Left lobe of liver (tissue), 2 donors: ENCODE measurements at regions not wholly inside any gene's neighbourhood (a gene's known extent, or its start where the extent isn't known, plus 50 kb on each side); places are given as distances from the start of the nearest gene placed in this dataset.
A peak's percentile ranks its signal among the peaks of the same experiment; 100 is the strongest.
"Not testable (repeated sequence)": the region's sequence is repeated elsewhere in the genome, so short reads cannot be mapped to it uniquely, and the experiment has no call there.

ENCODE experiments used
- ATAC-seq: fragments of 200-7000 bp; cut with Tn5 transposase; one replicate; pipeline ENCODE4 v1.9.1; 2020; ENCODE audit warnings: mild to moderate bottlenecking, moderate library complexity
- DNase-seq: peaks from one replicate; pipeline ENCODE4 v3.0.0-alpha.2; 2020; ENCODE audit warnings: low spot score
- donor health status: DM: no; HTN: no; CAD: no; lungs with moderate emphysema.
- donor health status: DM: no; HTN: yes; CAD: no.

DNA sequence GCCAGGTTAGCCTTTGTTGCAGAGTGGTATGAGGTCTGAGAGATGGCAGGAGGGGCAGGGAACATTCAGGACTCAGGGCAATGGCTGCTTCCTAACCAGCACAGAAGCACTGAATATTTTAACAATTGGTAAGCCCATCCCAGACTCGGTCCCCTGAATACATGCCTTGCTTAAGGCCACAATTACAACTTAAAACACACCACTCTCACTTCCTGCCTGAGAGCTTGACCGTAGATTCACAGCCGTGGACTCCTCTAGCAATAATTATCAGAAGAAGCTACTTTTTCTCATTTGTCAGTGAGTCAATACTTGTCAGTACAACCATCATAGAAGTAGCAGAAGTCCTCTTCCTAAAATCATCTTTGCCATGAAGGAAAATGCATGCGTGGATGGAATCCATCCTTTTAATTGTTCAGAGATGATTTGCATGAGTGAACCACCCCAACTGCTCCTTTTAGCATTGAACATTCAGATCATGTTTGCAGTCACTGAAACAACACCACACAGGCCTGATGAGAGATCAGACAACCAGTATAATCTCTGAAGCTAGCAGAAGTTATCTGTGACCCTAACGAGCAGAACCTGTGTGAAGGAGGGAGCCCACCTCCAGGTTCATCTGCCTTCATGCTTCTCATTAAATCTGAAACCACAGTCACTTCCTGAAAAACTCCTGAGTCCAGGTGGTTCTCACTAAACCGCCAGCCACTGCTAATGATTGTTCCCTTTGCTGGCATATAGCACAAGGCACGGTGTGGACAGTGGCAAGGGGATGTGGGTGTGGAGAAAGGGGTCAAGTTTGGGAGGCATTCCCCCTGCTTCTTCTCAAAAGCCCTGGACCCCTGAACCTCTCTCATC is 333.9 kb upstream of the CNR1 start:
- ATAC-seq = no peak
- DNase-seq = no peak

DNA sequence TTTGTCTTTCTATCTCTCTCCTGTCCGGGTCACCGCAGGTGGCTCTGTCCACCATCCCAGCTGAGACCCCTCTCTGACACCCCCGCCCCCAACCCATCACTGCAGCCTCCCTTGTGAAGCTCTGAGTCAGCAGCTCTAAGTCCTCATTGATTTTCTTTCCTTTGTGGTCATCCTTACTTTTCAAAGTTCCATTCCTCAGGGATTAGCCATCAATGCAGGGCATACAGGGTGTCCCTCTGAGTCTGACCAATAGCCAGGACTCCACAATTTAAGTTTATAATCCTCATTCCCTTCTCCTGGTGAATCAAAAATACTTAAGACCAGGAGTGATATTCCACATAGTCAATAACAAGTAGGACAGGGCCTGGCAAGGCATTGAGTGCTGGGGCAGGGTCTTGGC is 333.3 kb upstream of the CNR1 start:
- DNase-seq (no peak), ATAC-seq (no peak)

DNA sequence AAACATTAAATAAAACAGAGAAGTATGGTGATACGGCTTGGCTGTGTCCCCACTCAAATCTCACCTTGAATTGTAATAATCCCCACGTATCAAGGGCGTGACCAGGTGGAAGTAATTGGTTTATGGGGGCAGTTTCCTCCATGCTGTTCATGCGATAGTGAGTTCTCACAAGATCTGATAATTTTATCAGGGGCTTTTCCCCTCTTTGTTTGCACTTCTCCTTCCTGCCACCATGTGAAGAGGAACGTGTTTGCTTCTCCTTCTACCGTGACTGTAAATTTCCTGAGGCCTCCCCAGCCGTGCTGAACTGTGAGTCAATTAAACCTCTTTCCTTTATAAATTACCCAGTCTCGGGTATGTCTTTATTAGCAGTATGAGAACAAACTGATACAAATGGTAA is 331.3 kb upstream of the CNR1 start:
- ATAC-seq = not testable (repeated sequence)

DNA sequence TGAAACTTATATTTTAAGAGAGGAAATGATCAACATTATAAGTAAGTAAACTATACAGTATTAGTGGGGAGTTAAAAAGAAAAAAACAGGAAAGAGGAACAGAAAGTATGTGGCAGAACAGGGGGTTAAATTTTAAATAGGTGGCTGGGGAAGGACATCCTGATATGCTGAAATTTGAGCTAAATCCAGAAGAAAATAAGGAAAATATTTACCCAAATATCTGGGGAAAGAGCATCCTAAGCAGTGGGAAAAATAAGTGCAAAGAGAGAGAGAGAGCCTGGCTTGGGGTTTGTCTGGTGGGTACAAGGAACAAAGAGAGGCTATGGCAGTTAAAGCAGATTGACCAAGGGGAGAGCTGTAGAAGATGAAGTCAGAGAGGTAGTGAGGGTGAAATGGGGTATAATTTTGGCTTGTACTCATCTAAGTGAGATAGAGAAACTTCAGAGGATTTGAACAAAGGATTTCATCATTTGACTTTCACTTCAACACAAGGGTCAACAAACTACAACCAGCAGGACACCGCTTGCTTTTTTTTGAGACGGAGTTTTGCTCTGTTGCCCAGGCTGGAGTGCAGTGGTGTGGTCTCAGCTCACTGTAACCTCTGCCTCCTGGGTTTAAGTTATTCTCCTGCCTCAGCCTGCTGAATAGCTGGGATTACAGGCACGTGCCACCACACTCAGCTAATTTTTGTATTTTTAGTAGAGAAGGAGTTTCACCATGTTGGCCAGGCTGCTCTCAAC is 328.4 kb upstream of the CNR1 start:
- DNase-seq = no peak

More for the DNA sequence above, 331.3 kb upstream of the CNR1 start:
- not testable (repeated sequence) for DNase-seq

DNA sequence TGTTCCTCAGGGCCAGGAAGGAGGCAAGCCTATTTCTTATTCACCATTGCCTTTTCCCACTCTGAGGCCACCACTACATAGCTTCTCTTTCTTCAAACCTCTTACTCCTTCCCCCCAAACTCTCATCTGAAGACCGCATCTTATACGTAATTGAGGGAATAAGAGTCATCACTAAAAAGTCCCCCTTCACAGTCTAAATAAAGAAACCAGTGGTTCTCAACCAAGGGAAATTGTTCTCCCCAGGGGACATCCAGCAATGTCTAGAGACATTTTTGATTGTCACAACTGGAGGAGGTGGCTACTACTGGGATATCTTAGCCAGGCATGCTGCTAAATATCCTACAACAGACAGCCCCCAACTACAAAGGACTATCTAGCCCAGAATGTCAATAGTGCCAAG is 327.6 kb upstream of the CNR1 start:
- DNase-seq (no peak), ATAC-seq (no peak)

More for the DNA sequence above, 328.4 kb upstream of the CNR1 start:
- ATAC-seq = peak; percentile 40

DNA sequence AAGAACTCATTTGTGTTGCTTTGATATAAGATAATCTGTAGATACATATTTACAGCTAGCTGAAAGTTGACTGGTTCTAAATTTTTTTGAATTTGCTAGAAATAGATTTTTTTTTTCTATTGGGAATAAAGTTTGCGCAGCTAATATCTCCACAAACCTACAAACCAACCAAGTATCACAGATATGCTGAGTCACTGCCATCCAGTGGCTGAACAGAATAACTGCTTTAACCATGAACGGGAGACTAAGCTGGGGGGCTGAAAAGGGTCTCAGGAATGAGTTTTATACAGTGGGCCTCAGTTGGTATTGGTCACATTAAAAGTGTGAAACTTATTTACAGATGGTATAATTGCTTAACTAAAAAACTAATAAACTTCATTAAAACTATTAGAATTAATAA is 326.7 kb upstream of the CNR1 start:
- DNase-seq (no peak), ATAC-seq (peak; percentile 78)

DNA sequence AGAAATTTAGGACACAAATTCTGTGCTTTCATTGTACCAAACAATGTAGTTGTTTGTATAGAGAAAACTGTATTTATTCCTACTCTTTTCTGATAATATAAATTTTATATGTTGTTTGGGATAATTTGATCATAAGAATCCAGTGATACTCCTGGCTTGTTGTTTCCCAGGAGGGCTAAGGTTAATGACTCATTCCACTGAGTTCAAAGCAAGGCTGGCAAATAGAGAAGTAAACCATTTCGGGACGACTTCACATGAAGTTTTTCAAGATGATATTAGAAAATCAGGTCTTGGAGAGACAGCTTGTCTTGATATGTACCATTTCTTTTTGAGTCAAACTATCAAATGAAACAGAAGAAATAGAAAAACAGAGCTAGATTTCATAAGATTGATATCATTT is 326.1 kb upstream of the CNR1 start:
- no peak for DNase-seq

DNA sequence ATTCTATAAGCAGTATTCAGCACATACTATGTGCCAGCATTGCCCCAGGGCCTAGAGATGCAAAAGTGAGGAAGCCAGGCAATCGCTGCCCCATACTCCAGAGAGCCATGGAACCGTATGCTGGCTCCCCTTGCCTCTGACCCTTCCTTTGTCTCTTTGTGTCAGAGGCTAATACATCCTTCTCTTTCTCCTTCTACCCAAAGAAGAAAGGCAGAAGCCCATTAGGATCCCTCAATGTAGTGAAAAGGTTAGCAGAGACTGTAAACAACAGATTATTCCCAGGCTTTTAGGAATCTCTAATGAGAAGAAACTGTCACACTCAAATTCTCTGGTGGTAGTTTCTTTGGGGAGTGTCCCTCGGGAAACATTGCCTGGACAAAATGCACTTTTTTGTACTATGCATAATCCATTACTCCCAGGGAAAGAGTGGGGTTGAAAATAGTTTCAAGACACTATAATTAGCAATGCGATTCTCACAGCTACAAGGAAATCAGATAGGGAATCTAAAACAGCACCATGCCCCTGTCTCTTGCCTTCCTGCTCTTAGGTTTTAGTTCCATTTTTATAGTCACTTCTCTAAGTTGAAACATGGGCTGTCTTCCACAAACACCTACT is 325.2 kb upstream of the CNR1 start:
- ATAC-seq (no peak), DNase-seq (no peak)

More for the DNA sequence above, 326.1 kb upstream of the CNR1 start:
- no peak for ATAC-seq

DNA sequence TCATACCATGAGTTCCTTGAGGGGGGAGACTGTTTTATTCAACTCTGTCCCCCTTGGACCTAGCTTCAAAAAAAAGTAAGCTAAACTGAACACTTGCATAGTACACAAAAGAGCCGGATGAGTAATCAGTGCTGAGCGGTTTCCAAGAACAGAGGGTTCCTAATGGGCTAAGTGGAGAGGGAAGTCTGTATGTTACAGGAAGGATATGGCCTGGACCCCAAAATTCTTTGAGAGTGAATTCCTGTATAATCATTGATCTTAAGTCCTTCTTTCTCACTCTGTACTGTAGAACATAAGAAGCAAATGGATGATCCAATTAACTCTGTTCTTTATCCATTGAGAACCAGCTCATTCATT is 324.7 kb upstream of the CNR1 start:
- DNase-seq (no peak), ATAC-seq (no peak)

DNA sequence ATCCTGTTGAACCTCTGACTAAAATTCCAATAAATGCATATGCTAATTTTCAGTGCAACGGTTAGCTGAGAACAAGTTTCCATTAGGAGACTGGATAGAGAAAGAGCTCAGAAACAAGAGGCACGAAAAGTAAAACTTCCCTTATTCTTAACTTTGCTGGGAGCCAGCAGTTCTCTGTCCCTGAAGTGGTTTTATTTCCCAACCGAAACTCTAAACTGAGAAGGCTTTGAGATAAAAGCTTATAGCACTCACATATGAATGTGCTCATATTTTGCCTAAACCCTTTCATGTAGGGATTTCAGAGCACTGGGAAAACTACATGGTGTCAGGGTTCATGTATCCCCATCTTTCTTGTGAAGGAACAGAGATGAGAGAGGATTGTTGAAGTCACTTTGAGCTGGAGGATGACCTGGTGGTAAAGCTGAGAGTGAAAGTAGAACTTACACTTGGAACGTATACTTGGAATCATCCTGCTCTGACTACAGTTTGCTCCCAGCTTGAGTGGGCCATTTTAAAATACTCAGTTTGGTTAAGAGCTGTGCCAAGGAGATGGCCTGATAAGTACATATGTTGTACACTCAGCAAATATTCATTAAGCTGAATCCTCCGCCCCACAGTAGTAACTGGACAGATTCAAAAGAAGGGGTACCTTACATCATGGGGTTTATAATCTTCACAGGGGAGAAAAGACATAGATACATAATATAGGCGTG is 324.2 kb upstream of the CNR1 start:
- no peak for DNase-seq
- no peak for ATAC-seq

DNA sequence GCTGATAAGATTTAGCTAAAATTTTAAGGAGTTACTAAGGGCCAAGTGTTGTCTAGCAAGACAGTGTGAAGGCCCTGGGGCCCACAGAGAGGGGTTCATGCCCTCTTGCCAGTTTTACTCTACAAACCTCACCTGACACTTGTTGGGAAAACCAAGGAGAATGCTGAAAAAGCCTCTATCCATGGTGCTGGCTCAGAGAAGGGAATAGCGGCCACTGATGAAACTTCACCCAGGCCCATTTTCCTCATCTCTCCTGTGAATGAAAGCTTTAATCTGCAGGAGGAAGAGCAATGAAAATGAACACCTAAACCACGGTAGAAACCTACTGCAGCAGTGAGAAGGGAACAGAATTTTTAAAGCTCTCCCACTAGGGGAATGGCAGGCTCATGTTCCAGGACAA is 317.3 kb upstream of the CNR1 start:
- ATAC-seq = no peak

DNA sequence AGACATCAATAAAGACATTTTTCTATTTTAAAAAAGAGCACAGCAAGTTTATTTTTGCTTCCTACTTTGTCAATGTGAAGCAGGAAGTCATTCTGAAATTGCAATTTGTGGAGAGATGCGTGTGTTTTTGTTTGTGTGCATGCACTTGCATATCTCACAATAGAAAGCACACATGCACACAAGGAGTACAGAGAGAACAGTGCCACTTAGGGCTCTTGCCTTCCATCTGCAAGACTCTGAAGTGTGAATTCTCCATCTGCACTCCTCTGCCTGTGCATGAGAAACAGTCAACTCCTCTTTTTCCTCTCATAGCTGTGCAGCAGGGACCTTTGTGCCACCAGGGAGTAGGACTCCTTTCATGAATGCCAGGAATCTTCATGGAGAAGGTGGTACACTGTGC is 316.3 kb upstream of the CNR1 start:
- ATAC-seq (no peak), DNase-seq (no peak)

More for the DNA sequence above, 317.3 kb upstream of the CNR1 start:
- no peak for DNase-seq

DNA sequence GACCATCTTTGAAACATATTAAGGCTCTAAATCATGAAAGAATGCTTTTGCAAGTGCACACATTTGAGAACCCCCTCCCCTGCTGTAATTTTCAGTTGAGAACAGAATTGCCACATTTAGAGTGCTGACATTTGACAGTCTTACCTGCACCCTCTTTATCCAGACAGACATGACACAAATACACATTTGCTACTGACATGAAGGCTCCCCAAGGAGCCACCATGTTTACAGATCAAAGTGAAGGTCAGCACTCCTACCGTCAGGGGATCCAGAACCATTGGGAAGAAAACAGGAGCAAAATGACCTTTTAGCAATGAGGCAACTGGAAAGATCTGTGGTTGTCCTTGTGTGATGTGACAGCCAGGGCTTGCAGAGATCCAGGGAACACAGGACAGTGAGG is 315.4 kb upstream of the CNR1 start:
- DNase-seq (no peak), ATAC-seq (no peak)

DNA sequence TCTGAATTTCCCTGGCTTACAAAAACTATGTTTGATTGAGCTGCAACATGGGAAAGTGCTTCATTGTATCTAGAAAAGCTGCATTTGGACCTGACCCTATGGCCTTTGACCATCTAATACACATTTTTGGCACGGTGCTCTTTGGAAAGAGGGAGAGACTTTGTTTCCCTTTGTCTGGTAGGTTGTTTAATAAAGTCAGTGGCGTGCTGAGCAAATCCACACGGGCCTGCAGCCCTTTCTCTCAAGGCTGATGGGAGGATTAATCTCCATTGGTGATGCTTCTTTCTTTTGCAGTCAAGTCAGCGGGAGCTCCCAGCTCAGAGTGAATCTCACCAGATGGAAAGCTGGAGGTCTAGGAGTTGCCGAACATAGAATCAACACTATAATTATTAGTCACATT is 314.7 kb upstream of the CNR1 start:
- no peak for DNase-seq
- no peak for ATAC-seq

DNA sequence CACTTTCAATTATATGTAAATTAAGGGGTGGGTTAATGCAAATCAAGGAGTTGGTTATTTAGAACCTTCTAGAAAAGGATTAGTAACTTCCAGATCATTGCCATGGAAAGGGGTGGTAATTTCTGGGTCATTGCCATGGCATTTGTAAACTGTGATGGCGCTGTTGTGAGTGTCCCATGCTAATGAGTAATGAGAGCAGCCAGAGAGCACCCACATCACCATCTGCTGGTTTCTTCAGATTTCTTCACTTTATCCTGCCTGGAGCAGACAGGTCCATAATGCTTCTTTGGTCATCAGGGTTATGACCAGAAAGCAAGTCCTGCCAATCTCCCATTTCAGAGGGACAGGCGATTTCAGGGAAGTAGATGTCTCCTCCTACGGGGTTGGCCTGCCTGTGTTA is 311.3 kb upstream of the CNR1 start:
- DNase-seq (no peak), ATAC-seq (no peak)

DNA sequence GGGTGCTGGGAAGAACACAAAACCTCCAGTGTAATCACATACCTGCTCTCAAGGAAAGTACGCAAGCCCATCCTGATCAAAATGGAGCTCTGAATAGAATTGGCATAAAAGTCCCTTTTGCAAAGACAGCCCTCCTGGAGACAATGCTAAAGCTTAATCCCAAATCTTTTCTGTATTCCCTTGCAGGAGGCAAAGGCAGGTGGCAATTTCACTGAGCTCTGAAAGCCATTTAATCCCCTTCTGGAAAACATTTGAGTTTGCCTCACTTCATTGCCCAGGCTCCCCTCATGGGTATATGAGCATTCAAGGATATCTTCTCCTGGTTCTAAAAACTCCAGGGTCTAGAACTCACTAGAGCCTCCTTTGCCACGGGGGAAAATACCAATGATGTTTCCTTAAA is 310.2 kb upstream of the CNR1 start:
- ATAC-seq = no peak

DNA sequence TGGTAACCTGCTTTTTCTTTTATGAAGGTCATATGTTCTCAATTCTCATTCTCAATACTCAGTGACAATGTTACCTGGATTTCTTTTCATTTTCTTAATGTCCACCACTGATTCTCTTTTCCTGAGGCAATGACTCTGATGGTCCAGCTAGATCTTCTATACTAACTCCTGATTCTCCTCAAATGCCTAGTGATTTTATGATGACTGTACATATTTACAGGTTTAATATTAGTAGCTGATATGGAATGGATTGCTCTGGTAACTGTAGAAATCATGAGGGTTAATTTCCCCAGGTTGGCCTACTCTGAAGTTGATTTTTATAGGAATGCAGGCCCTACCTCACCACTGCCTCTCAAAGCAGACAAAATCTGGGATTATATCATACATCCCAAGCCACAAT is 308.6 kb upstream of the CNR1 start:
- ATAC-seq (no peak), DNase-seq (no peak)

More for the DNA sequence above, 310.2 kb upstream of the CNR1 start:
- no peak for DNase-seq

DNA sequence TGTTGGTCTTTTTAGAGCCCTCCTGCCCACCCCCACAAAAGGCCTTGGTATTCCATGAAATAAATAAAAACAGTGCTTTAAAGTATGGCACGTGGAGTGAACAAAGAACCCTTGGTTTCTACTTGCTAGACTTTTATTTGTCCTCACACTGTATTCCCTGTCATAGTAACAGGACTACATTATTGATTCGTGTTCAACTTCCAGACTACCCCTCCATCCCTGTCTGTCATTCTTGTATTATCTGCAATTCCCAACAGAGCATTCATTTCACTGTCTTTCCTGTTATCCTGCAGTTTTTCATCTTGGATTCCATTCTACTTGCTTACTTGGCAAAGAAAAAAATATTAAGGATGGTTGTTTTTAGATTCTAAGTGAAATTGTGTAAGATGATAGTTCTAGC is 307.4 kb upstream of the CNR1 start:
- no peak for DNase-seq
- ATAC-seq = no peak

DNA sequence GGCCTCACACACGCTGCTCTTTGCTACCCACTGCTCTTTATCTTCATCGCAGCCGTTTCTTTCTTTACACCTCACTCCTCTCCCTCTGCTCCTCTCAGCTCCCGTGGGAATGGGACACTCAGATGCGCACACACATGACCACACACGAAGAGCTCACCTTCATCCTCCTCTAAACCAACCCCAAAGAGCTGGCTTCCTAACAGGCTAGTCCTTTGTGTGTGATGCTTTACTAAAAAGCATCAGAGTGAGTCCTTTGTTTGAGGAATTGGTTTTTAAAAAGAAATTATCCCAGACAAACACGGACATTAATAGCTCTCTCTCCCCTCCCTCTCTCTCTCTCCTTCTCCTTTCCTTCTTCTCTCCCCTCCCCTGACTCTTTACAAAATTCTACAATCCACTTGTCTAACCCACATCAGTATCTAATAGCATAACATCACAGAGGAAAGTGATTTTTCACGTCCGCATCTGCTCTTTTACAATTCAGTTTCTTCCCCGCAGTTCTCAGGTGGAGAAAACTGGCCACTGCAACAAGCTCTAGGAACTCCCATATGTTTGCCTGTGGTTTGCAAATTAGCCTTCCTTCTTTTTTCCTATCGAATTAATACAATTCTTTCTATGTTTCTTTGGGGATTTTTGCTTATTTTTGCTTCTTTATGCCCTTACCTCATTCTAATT is 306.8 kb upstream of the CNR1 start:
- no peak for DNase-seq
- ATAC-seq = no peak

DNA sequence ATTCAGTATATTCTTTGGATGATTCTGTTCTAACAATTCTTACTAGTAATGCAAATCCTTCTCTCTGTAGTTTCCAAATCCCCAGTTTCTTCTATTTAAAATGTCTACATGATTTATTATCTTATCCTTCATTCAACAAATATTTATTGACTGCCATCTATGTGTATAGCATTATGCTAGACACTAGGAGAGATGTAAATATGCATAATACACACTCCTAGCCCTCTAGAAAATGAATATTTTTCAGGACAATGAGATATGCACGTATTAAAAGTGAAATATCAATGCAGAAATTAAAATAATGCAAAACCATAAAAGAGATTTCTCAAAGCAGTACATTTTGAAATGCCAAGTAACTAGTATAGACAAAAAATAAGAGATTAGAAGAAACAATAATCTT is 293.5 kb upstream of the CNR1 start:
- no peak for DNase-seq
- no peak for ATAC-seq

DNA sequence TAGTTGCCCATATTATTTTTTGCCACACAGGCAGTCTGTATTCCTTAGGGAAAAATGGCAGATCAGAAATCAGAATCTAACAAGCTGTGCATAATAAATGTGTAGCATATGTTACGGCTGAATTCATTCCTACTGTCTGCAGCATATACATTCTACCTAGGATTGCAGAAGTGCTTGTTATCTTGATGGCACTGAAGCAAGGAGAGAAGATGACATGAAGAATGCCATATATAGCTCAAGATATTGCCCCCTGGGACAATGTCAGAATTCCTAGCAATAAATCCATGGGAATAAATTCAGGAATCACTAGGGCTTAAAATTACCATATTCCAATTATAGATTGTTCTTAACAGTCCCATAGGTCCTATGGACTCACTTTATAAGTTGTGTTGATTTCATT is 293.0 kb upstream of the CNR1 start:
- no peak for ATAC-seq
- DNase-seq = no peak
